IMR-90 (cell line): ENCODE measurements at regions not wholly inside any gene's neighbourhood (a gene's known extent, or its start where the extent isn't known, plus 50 kb on each side); places are given as distances from the start of the nearest gene placed in this dataset.

Experiments
- ATAC-seq: fragments of 200-7000 bp; cut with Tn5 transposase; 2 replicates; pipeline ENCODE4 v1.9.1; 2020; ENCODE audit warnings: low read depth, mild to moderate bottlenecking, moderate library complexity
- BruUV-seq: library from RNA; stranded (reverse); fragments of 400-500 nt; replicated peaks from 2 replicates; lab custom pipeline; 2021; lab: Mats Ljungman, UMichigan
- CTCF ChIA-PET: fragments of 300-600 bp; formaldehyde crosslinking; extraction: SDS; loops from one replicate; lab custom pipeline; 2021; ENCODE audit warnings: antibody characterized with exemption; lab: Yijun Ruan, JAX
- POLR2A ChIA-PET: fragments of 300-600 bp; sonication (Branson Sonifier 250); formaldehyde crosslinking; loops from one replicate; lab custom pipeline; 2022; ENCODE audit warnings: antibody characterized with exemption; ENCODE audit not compliant: unreplicated experiment; lab: Charles Lee
- DNase-seq: peaks from one replicate; pipeline ENCODE4 v3.0.0; 2013
- H2AFZ ChIP-seq: replicated peaks from 2 replicates; pipeline ENCODE3; 2013; ENCODE audit warnings: low read length, mild to moderate bottlenecking; ENCODE audit not compliant: poor library complexity
- H2AK5ac ChIP-seq: 2 replicates; pipeline ENCODE4 v1.6.1; 2013; ENCODE audit warnings: low read depth, low read length, inconsistent platforms
- H2AK9ac ChIP-seq: replicated peaks from 2 replicates; pipeline ENCODE3; 2013; ENCODE audit warnings: mild to moderate bottlenecking, low read depth, low read length, moderate library complexity; ENCODE audit not compliant: poor library complexity
- H2BK120ac ChIP-seq: 2 replicates; pipeline ENCODE4 v1.6.1; 2013; ENCODE audit warnings: low read depth, low read length, inconsistent platforms
- H2BK15ac ChIP-seq: 3 replicates; pipeline ENCODE4 v1.6.1; 2013; ENCODE audit warnings: low read depth, low read length, inconsistent platforms
- H2BK20ac ChIP-seq: 2 replicates; pipeline ENCODE4 v1.6.1; 2013; ENCODE audit warnings: low read depth, mild to moderate bottlenecking, inconsistent platforms, low read length, moderate library complexity
- H2BK5ac ChIP-seq: 2 replicates; pipeline ENCODE4 v1.6.1; 2013; ENCODE audit warnings: mild to moderate bottlenecking, low read depth, low read length, inconsistent platforms; ENCODE audit not compliant: poor library complexity, severe bottlenecking
- H3K14ac ChIP-seq: replicated peaks from 2 replicates; pipeline ENCODE4 v1.6.1; 2013; ENCODE audit warnings: low read depth, low read length, inconsistent platforms
- H3K18ac ChIP-seq: 2 replicates; pipeline ENCODE4 v1.6.1; 2013; ENCODE audit warnings: low read depth, low read length, control low read depth
- H3K23ac ChIP-seq: 2 replicates; pipeline ENCODE4 v1.6.1; 2013; ENCODE audit warnings: low read depth, low read length, inconsistent platforms
- H3K27ac ChIP-seq: 2 replicates; pipeline ENCODE4 v1.5.1; 2013; ENCODE audit warnings: mild to moderate bottlenecking, control low read depth, low read length; ENCODE audit not compliant: insufficient read depth
- H3K27me3 ChIP-seq: 2 replicates; pipeline ENCODE4 v1.6.1; 2013; ENCODE audit warnings: low read length; ENCODE audit not compliant: control insufficient read depth, insufficient read depth
- H3K36me3 ChIP-seq: 2 replicates; pipeline ENCODE4 v1.6.1; 2013; ENCODE audit warnings: low read length, mixed read lengths; ENCODE audit not compliant: control insufficient read depth, insufficient read depth
- H3K4ac ChIP-seq: 2 replicates; pipeline ENCODE4 v1.6.1; 2013; ENCODE audit warnings: low read depth, low read length, inconsistent platforms
- H3K4me1 ChIP-seq: 2 replicates; pipeline ENCODE4 v1.6.1; 2013; ENCODE audit warnings: low read length, mixed read lengths; ENCODE audit not compliant: control insufficient read depth, insufficient read depth
- H3K4me2 ChIP-seq: 2 replicates; pipeline ENCODE4 v1.6.1; 2013; ENCODE audit warnings: low read depth, mild to moderate bottlenecking, control low read depth, low read length, moderate library complexity
- H3K4me3 ChIP-seq: 2 replicates; pipeline ENCODE4 v1.5.1; 2013; ENCODE audit warnings: low read depth, mild to moderate bottlenecking, control low read depth, low read length, moderate library complexity; ENCODE audit not compliant: insufficient read depth
- H3K56ac ChIP-seq: 2 replicates; pipeline ENCODE4 v1.6.1; 2013; ENCODE audit warnings: low read length, inconsistent platforms; ENCODE audit not compliant: insufficient read depth; ENCODE audit errors: extremely low read depth
- H3K79me1 ChIP-seq, 2 experiments: 2 replicates each; pipeline ENCODE4 v1.6.1; 2013; ENCODE audit warnings: low read length in 2 of 2, inconsistent platforms in 1 of 2, low read depth in 1 of 2
- H3K9ac ChIP-seq: 2 replicates; pipeline ENCODE4 v1.6.1; 2013; ENCODE audit warnings: low read depth, low read length, control low read depth
- H3K9me1 ChIP-seq: 2 replicates; pipeline ENCODE4 v1.6.1; 2013; ENCODE audit warnings: low read length, inconsistent platforms; ENCODE audit not compliant: insufficient read depth
- H3K9me3 ChIP-seq: 2 replicates; pipeline ENCODE4 v1.6.1; 2013; ENCODE audit warnings: low read length; ENCODE audit not compliant: control insufficient read depth, insufficient read depth
- H4K20me1 ChIP-seq: 2 replicates; pipeline ENCODE4 v1.6.1; 2013; ENCODE audit warnings: low read length, inconsistent platforms; ENCODE audit not compliant: insufficient read depth
- H4K5ac ChIP-seq: 2 replicates; pipeline ENCODE4 v1.6.1; 2013; ENCODE audit warnings: mild to moderate bottlenecking, low read depth, low read length, control low read depth
- H4K8ac ChIP-seq, 2 experiments: 2 replicates each; pipeline ENCODE4 v1.6.1; 2013; ENCODE audit warnings: low read depth in 2 of 2, low read length in 2 of 2, control low read depth in 1 of 2, inconsistent platforms in 1 of 2
- H4K91ac ChIP-seq: 2 replicates; pipeline ENCODE4 v1.6.1; 2013; ENCODE audit warnings: low read depth, low read length, inconsistent platforms; ENCODE audit not compliant: insufficient read depth
- CEBPB ChIP-seq: IDR thresholded peaks from 2 replicates; pipeline ENCODE4 v1.6.1; 2012; ENCODE audit warnings: low read depth, low read length, improper control_type of control experiment
- CHD1 ChIP-seq: IDR thresholded peaks from 2 replicates; pipeline ENCODE4 v1.6.1; 2012; ENCODE audit warnings: low read depth, low read length, improper control_type of control experiment
- FOS ChIP-seq: fragments of 150-350 bp; IDR thresholded peaks from 2 replicates; pipeline ENCODE4 v1.6.1; 2016; ENCODE audit warnings: low read depth, low read length
- MAZ ChIP-seq: IDR thresholded peaks from 2 replicates; pipeline ENCODE4 v1.6.1; 2012; ENCODE audit warnings: low read depth, mild to moderate bottlenecking, low read length, improper control_type of control experiment, moderate library complexity, borderline replicate concordance
- MXI1 ChIP-seq: IDR thresholded peaks from 2 replicates; pipeline ENCODE4 v1.6.1; 2012; ENCODE audit warnings: low read depth, mild to moderate bottlenecking, low read length, moderate library complexity, borderline replicate concordance
- POLR2A ChIP-seq: IDR thresholded peaks from 2 replicates; pipeline ENCODE4 v1.6.1; 2012; ENCODE audit warnings: mild to moderate bottlenecking, low read depth, low read length
- RCOR1 ChIP-seq: IDR thresholded peaks from 2 replicates; pipeline ENCODE4 v1.6.1; 2012; ENCODE audit warnings: mild to moderate bottlenecking, low read length, improper control_type of control experiment; ENCODE audit not compliant: insufficient replicate concordance
- RFX5 ChIP-seq: IDR thresholded peaks from 2 replicates; pipeline ENCODE4 v1.8.0; 2012; ENCODE audit warnings: low read depth, mild to moderate bottlenecking, low read length, moderate library complexity
- SMC3 ChIP-seq: fragments of 150-350 bp; IDR thresholded peaks from 2 replicates; pipeline ENCODE4 v1.6.1; 2016; ENCODE audit warnings: low read depth, mild to moderate bottlenecking, antibody characterized with exemption, low read length, moderate library complexity
- WGBS, 2 experiments: methylation state at CpG; one replicate each; pipeline versions ENCODE4 v1.1.5 to v1.1.7; 2013; ENCODE audit warnings: missing lambda C conversion rate in 2 of 2; ENCODE audit not compliant: insufficient read length in 1 of 2; ENCODE audit errors: extremely low coverage in 2 of 2; 5-methylcytosine and 5-hydroxymethylcytosine counted together
- dilution Hi-C: fragments of 300-500 bp; cut with HindIII; formaldehyde crosslinking; loops from one replicate; pipeline ENCODE4 v1.14.3; 2018; ENCODE audit warnings: low sequenced_read_pairs; ENCODE audit not compliant: unreplicated experiment
- in situ Hi-C: fragments of 300-500 bp; cut with MboI; formaldehyde crosslinking; loops from 3 replicates; pipeline ENCODE4 v1.14.3; 2019; ENCODE audit warnings: low sequenced_read_pairs, inconsistent platforms, mixed read lengths
- intact Hi-C: fragments of 100-400 bp; cut with micrococcal nuclease; formaldehyde crosslinking; loops from 2 replicates; pipeline ENCODE4 v1.10.0; 2022
- TF ChIP-seq, protein P1 (sequence below): fragments of 150-350 bp; IDR thresholded peaks from 2 replicates; pipeline ENCODE4 v1.6.1; 2017; ENCODE audit warnings: mild to moderate bottlenecking, antibody characterized with exemption, low read length, low read depth
- TF ChIP-seq, protein P2 (sequence below): conservative IDR thresholded peaks from 2 replicates; pipeline ENCODE4 v1.5.1; 2012; ENCODE audit warnings: mild to moderate bottlenecking, low read depth, low read length, improper control_type of control experiment

DNA sequence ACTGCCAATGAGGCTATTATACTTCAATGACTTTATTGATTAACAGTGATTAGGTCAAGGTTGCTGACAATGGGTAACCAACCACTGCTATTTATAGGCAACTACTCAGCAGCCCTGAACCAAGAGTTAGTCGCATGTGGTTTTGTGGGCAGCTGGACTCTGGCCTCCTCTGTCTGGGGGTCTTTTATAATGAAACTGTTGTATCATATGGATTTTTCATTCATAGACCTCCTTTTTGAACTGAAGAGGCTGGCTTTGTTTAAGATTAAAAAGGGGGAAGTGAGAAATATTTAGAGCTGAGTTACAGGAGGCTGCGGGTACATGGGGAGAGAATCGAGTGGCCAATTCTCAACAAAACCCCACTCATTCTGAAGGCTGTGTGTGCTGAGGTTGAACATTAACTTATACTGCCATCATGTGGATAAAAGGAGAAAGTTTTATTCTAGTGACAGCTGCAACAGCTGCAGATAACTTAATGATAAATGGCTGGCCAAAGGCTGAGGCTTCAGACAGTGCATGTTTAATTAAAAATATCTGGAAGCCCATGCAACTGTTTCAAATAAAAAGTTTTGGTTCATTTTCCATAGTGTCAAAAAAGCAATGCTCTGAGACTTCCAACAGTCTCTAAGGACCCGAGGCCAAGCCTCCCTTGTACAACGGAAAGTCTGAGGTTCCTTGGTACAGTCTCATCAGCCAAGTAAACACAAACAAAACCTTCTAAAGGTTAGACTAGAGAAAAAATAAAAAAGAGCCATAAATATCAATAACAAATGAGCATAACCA, 682.6 kb downstream of the KCNA4 start (continued):
- no peak for TF ChIP-seq RFX5
- TF ChIP-seq CHD1 = no peak
- TF ChIP-seq SMC3 = peak; percentile 80

DNA sequence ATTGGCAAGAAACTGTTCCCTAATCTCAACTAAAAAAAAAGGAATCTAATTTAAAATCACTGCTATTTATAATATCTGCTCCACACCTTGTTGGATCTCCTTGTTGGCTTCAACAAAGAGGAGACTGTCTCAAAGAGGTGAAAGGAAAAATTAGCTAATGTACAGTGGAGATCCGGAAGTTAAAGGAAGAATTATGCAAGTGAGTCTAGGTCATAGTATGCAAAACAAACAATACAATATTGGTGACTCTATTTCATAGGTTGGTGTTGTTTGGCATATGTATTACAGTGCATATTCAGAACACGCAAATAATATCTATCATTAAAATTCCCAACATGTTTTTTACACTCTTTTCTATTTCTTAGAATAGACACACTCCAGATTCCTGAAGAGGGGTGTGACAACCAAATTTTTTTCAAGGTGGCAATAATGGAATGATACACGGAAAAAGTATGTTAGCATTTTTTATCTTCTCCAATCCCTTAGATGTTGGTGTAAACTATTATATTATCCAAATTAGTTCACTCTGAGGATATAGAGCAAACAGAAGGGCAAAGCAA, 685.3 kb downstream of the KCNA4 start:
- H2BK5ac ChIP-seq = peak overlapping the region; percentile 100
- peak overlapping the region; percentile 66; the same call in 1 of the 3 replicates for H2BK15ac ChIP-seq
- H3K14ac ChIP-seq = peak overlapping the region; percentile 61
- H3K4me1 ChIP-seq = peaks cover 16% of the 10 kb centered on the region
- H3K36me3 ChIP-seq = no peaks in the 10 kb centered on the region
- no peak overlapping the region for H3K4me3 ChIP-seq
- no peak overlapping the region for H2AK5ac ChIP-seq
- H3K27me3 ChIP-seq = no peaks in the 10 kb centered on the region
- dilution Hi-C loops (no loop called here), in situ Hi-C loops (loop anchor here (5.0 to 25.0 kb wide), 6 partner anchors 497 to 1819 kb away; partner anchors contain the start of genes BDNF, KIF18A, LIN7C and METTL15), intact Hi-C loops (loop anchor here (5.0 to 10.0 kb wide), 6 partner anchors 634 to 1827 kb away; partner anchors contain the start of gene LIN7C)
- H3K4ac ChIP-seq = peak overlapping the region; percentile 78; the same call in 1 of the 2 replicates
- H3K18ac ChIP-seq = peak overlapping the region; percentile 96
- peak overlapping the region; percentile 91 for H4K5ac ChIP-seq
- H2AK9ac ChIP-seq = no peak overlapping the region
- H3K27ac ChIP-seq = peak overlapping the region; percentile 39; the same call in 1 of the 2 replicates
- CTCF ChIA-PET = interaction anchor here (1.4 kb wide), 1 partner anchor 495 kb away, joined by 3 read pairs; no protein-coding TSS in a partner anchor
- WGBS, 2 experiments = no CpG with 5 or more reads among the region's 3 CpGs
- no peaks in the 10 kb centered on the region for H4K20me1 ChIP-seq
- H2BK120ac ChIP-seq = peak overlapping the region; percentile 93
- H3K23ac ChIP-seq = no peak overlapping the region
- H4K8ac ChIP-seq = peak overlapping the region; percentile 62 to 86
- peaks cover 0 to 6% of the 10 kb centered on the region in 2 experiments; a peak in 1 of 4 replicates for H3K79me1 ChIP-seq
- peak overlapping the region; percentile 93 for H4K91ac ChIP-seq
- no peak overlapping the region for H2AFZ ChIP-seq
- H3K56ac ChIP-seq = peak overlapping the region; percentile 4; the same call in 1 of the 2 replicates
- no peak overlapping the region for H3K4me2 ChIP-seq
- no TSS peak for BruUV-seq
- H3K9me1 ChIP-seq = no peaks in the 10 kb centered on the region
- DNase-seq = no peak
- POLR2A ChIA-PET = no interaction called here
- peak overlapping the region; percentile 95 for H2BK20ac ChIP-seq
- no peak overlapping the region for H3K9ac ChIP-seq
- no peak for ATAC-seq
- H3K9me3 ChIP-seq = no peaks in the 10 kb centered on the region
- TF ChIP-seq CHD1 (no peak), CEBPB (no peak), MXI1 (no peak), SMC3 (no peak), MAZ (no peak), POLR2A (no peak), RFX5 (no peak), FOS (no peak), RCOR1 (no peak)
- TF ChIP-seq, protein P1, sequence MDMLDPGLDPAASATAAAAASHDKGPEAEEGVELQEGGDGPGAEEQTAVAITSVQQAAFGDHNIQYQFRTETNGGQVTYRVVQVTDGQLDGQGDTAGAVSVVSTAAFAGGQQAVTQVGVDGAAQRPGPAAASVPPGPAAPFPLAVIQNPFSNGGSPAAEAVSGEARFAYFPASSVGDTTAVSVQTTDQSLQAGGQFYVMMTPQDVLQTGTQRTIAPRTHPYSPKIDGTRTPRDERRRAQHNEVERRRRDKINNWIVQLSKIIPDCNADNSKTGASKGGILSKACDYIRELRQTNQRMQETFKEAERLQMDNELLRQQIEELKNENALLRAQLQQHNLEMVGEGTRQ = no peak
- TF ChIP-seq, protein P2, sequence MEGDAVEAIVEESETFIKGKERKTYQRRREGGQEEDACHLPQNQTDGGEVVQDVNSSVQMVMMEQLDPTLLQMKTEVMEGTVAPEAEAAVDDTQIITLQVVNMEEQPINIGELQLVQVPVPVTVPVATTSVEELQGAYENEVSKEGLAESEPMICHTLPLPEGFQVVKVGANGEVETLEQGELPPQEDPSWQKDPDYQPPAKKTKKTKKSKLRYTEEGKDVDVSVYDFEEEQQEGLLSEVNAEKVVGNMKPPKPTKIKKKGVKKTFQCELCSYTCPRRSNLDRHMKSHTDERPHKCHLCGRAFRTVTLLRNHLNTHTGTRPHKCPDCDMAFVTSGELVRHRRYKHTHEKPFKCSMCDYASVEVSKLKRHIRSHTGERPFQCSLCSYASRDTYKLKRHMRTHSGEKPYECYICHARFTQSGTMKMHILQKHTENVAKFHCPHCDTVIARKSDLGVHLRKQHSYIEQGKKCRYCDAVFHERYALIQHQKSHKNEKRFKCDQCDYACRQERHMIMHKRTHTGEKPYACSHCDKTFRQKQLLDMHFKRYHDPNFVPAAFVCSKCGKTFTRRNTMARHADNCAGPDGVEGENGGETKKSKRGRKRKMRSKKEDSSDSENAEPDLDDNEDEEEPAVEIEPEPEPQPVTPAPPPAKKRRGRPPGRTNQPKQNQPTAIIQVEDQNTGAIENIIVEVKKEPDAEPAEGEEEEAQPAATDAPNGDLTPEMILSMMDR = no peak
